Loucy (cell line): ENCODE measurements at regions not wholly inside any gene's neighbourhood (a gene's known extent, or its start where the extent isn't known, plus 50 kb on each side); places are given as distances from the start of the nearest gene placed in this dataset.

Experiments
- H2AFZ ChIP-seq: fragments of 200-600 bp; sonication (generic); 2 replicates; pipeline ENCODE4 v1.6.0; 2016; ENCODE audit warnings: antibody characterized with exemption, mild to moderate bottlenecking, low read length, moderate library complexity
- H3F3A ChIP-seq: fragments of 200-600 bp; 2 replicates; pipeline ENCODE4 v1.6.0; 2016; ENCODE audit warnings: antibody characterized with exemption, low read depth, mild to moderate bottlenecking
- H3K27me3 ChIP-seq: fragments of 200-600 bp; sonication (generic); 2 replicates; pipeline ENCODE4 v1.6.1; 2014; ENCODE audit warnings: low read length, mild to moderate bottlenecking; ENCODE audit not compliant: insufficient read depth, poor library complexity, severe bottlenecking
- H3K36me3 ChIP-seq: fragments of 200-600 bp; sonication (generic); 2 replicates; pipeline ENCODE4 v1.6.1; 2016; ENCODE audit warnings: low read length; ENCODE audit not compliant: insufficient read depth
- H3K4me1 ChIP-seq: fragments of 200-600 bp; sonication (generic); 2 replicates; pipeline ENCODE4 v1.5.1; 2014; ENCODE audit warnings: low read length, mild to moderate bottlenecking; ENCODE audit not compliant: insufficient read depth, poor library complexity, severe bottlenecking
- H3K4me2 ChIP-seq: fragments of 200-600 bp; sonication (generic); 2 replicates; pipeline ENCODE4 v1.6.0; 2014; ENCODE audit warnings: antibody characterized with exemption, low read length, low read depth, mild to moderate bottlenecking; ENCODE audit not compliant: poor library complexity, severe bottlenecking
- H3K4me3 ChIP-seq: fragments of 200-600 bp; sonication (generic); 2 replicates; pipeline ENCODE4 v1.5.1; 2014; ENCODE audit warnings: low read length, mild to moderate bottlenecking, mixed read lengths; ENCODE audit not compliant: poor library complexity, severe bottlenecking
- H3K79me2 ChIP-seq: fragments of 200-600 bp; sonication (generic); 2 replicates; pipeline ENCODE4 v1.6.1; 2014; ENCODE audit warnings: low read length; ENCODE audit not compliant: insufficient read depth
- H3K9ac ChIP-seq: fragments of 200-600 bp; sonication (generic); 2 replicates; pipeline ENCODE4 v1.6.0; 2014; ENCODE audit warnings: mild to moderate bottlenecking, low read depth, low read length, moderate library complexity; ENCODE audit not compliant: poor library complexity, severe bottlenecking
- H3K9me2 ChIP-seq: fragments of 200-600 bp; sonication (generic); replicated peaks from 2 replicates; pipeline ENCODE4 v1.6.1; 2016; ENCODE audit warnings: low read depth, low read length, mixed read lengths
- H3K9me3 ChIP-seq: fragments of 200-600 bp; sonication (generic); 2 replicates; pipeline ENCODE4 v1.6.1; 2014; ENCODE audit warnings: mild to moderate bottlenecking, antibody characterized with exemption, low read length, low read depth; ENCODE audit not compliant: insufficient read depth
- H4K20me1 ChIP-seq: fragments of 200-600 bp; sonication (generic); 2 replicates; pipeline ENCODE4 v1.6.0; 2014; ENCODE audit warnings: antibody characterized with exemption, low read length, mild to moderate bottlenecking; ENCODE audit not compliant: insufficient read depth, poor library complexity, severe bottlenecking
- EZH2phosphoT487 ChIP-seq: fragments of 200-600 bp; IDR thresholded peaks from 2 replicates; pipeline ENCODE4 v1.6.1; 2018; ENCODE audit warnings: antibody characterized with exemption, mild to moderate bottlenecking, moderate library complexity, borderline replicate concordance
- TF ChIP-seq, protein P1 (sequence below): fragments of 200-600 bp; sonication (generic); conservative IDR thresholded peaks from 2 replicates; pipeline ENCODE4 v1.5.1; 2014; ENCODE audit warnings: mild to moderate bottlenecking, antibody characterized with exemption, low read length

DNA sequence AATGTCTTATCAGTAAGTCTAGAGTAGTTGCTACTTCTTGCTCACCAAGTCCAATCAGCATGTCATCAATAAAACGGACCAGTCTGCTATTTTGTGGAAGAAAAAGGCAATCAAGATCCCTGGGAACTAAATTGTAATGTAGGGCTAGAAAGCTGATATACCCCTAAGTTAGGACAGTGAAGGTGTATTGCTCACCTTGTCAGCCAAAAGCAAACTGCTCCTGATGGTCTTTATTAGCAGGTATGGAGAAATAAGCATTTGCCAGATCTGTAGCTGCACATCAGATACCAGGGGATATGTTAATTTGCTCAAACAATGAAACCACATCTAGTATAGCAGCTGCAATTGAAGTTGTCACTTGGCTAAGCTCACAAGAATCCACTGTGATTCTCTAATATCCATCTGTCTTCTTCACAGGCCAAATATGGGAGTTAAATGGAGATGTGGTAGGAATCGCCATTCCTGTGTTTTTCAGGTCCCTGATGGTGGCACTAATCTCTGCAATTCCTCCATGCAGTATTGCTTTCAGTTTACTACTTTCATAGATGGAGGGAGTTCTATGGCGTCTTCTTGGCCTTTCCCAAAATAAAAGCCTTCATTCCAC, 75.0 kb downstream of the TMEM237 start:
- no peaks in the 10 kb centered on the region for H3K79me2 ChIP-seq

GRCh38 chr2:201559067-201559710, 84.1 kb downstream of the TMEM237 start:
- Histone ChIP-seq H4K20me1 (no peaks in the 10 kb centered on the region), H3K79me2 (no peaks in the 10 kb centered on the region), H3K27me3 (no peaks in the 10 kb centered on the region), H3F3A (no peaks in the 10 kb centered on the region), H3K9me2 (no peaks in the 10 kb centered on the region), H3K4me1 (no peaks in the 10 kb centered on the region), H3K9me3 (no peaks in the 10 kb centered on the region), H3K36me3 (no peaks in the 10 kb centered on the region), H2AFZ (no peak overlapping the region), H3K4me2 (no peak overlapping the region), H3K4me3 (no peak overlapping the region), H3K9ac (no peak overlapping the region)
- TF ChIP-seq, protein P1, sequence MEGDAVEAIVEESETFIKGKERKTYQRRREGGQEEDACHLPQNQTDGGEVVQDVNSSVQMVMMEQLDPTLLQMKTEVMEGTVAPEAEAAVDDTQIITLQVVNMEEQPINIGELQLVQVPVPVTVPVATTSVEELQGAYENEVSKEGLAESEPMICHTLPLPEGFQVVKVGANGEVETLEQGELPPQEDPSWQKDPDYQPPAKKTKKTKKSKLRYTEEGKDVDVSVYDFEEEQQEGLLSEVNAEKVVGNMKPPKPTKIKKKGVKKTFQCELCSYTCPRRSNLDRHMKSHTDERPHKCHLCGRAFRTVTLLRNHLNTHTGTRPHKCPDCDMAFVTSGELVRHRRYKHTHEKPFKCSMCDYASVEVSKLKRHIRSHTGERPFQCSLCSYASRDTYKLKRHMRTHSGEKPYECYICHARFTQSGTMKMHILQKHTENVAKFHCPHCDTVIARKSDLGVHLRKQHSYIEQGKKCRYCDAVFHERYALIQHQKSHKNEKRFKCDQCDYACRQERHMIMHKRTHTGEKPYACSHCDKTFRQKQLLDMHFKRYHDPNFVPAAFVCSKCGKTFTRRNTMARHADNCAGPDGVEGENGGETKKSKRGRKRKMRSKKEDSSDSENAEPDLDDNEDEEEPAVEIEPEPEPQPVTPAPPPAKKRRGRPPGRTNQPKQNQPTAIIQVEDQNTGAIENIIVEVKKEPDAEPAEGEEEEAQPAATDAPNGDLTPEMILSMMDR = no peak
- TF ChIP-seq EZH2phosphoT487 = no peak

More for the DNA sequence above, 75.0 kb downstream of the TMEM237 start:
- H4K20me1 ChIP-seq = no peaks in the 10 kb centered on the region
- no peaks in the 10 kb centered on the region for H3F3A ChIP-seq
- no peak overlapping the region for H2AFZ ChIP-seq
- peaks cover 2% of the 10 kb centered on the region for H3K4me1 ChIP-seq
- H3K27me3 ChIP-seq = no peaks in the 10 kb centered on the region
- H3K4me3 ChIP-seq = no peak overlapping the region
- TF ChIP-seq, protein P1 = no peak
- TF ChIP-seq EZH2phosphoT487 = no peak
- no peaks in the 10 kb centered on the region for H3K9me3 ChIP-seq
- H3K4me2 ChIP-seq = no peak overlapping the region
- H3K9ac ChIP-seq = no peak overlapping the region
- no peaks in the 10 kb centered on the region for H3K36me3 ChIP-seq
- no peaks in the 10 kb centered on the region for H3K9me2 ChIP-seq

GRCh38 chr2:201558665-201559064, 84.6 kb downstream of the TMEM237 start:
- no peaks in the 10 kb centered on the region for H3K4me1 ChIP-seq
- H2AFZ ChIP-seq = no peak overlapping the region
- no peaks in the 10 kb centered on the region for H3K9me2 ChIP-seq
- no peak overlapping the region for H3K9ac ChIP-seq
- no peak overlapping the region for H3K4me3 ChIP-seq
- H3K79me2 ChIP-seq = no peaks in the 10 kb centered on the region
- H3K4me2 ChIP-seq = no peak overlapping the region
- H3K27me3 ChIP-seq = no peaks in the 10 kb centered on the region
- no peak for TF ChIP-seq EZH2phosphoT487
- TF ChIP-seq, protein P1 = no peak
- no peaks in the 10 kb centered on the region for H3F3A ChIP-seq
- no peaks in the 10 kb centered on the region for H4K20me1 ChIP-seq
- H3K9me3 ChIP-seq = no peaks in the 10 kb centered on the region
- H3K36me3 ChIP-seq = no peaks in the 10 kb centered on the region
